Activated CD8-positive, alpha-beta T cell treated with anti-CD3 and anti-CD28 coated beads for 36 hours (primary cell): ENCODE measurements at regions not wholly inside any gene's neighbourhood (a gene's known extent, or its start where the extent isn't known, plus 50 kb on each side); places are given as distances from the start of the nearest gene placed in this dataset.

Experiments
- ATAC-seq: fragments of 200-7000 bp; cut with Tn5 transposase; one replicate; pipeline ENCODE4 v1.10.0; 2021; ENCODE audit warnings: mild to moderate bottlenecking, moderate library complexity
- CTCF ChIA-PET: fragments of 350-600 bp; sonication (Branson Sonifier 250); formaldehyde crosslinking; loops from one replicate; lab custom pipeline; 2021; ENCODE audit warnings: antibody characterized with exemption; lab: Charles Lee
- POLR2A ChIA-PET: fragments of 350-600 bp; sonication (Branson Sonifier 250); formaldehyde crosslinking; loops from one replicate; lab custom pipeline; 2021; ENCODE audit warnings: antibody characterized with exemption; lab: Charles Lee
- DNase-seq: peaks from one replicate; pipeline ENCODE4 v3.0.0-alpha.2; 2020
- H3K27ac Mint-ChIP-seq: one replicate; pipeline ENCODE4 v1.8.0; 2021; ENCODE audit warnings: mild to moderate bottlenecking, mixed read lengths
- H3K27me3 Mint-ChIP-seq: one replicate; pipeline ENCODE4 v1.8.0; 2021; ENCODE audit warnings: mixed read lengths
- H3K36me3 Mint-ChIP-seq: one replicate; pipeline ENCODE4 v1.8.0; 2021; ENCODE audit warnings: low read depth, mixed read lengths
- H3K4me1 Mint-ChIP-seq: one replicate; pipeline ENCODE4 v1.8.0; 2021; ENCODE audit warnings: low read depth, mixed read lengths
- H3K4me3 Mint-ChIP-seq: one replicate; pipeline ENCODE4 v1.8.0; 2021; ENCODE audit warnings: mild to moderate bottlenecking, moderate library complexity, mixed read lengths
- H3K9me3 Mint-ChIP-seq: one replicate; pipeline ENCODE4 v1.8.0; 2021; ENCODE audit warnings: mixed read lengths
- intact Hi-C: fragments of 100-400 bp; cut with micrococcal nuclease; formaldehyde crosslinking; loops from one replicate; pipeline ENCODE4 v1.10.0; 2022
- TF ChIP-seq, protein P1 (sequence below): fragments of 200-600 bp; IDR thresholded peaks from one replicate; pipeline ENCODE4 v1.8.0; 2022; ENCODE audit warnings: antibody characterized with exemption, mild to moderate bottlenecking

- DNase-seq (no peak), ATAC-seq (no peak)
- Mint-ChIP-seq H3K4me1 (peaks cover 3% of the 10 kb centered on the region), H3K4me3 (no peak overlapping the region), H3K27me3 (no peaks in the 10 kb centered on the region), H3K36me3 (peaks cover 2% of the 10 kb centered on the region), H3K9me3 (peaks cover 9% of the 10 kb centered on the region), H3K27ac (no peak overlapping the region)
- CTCF ChIA-PET, result interaction anchor here (1.1 kb wide), 1 partner anchor 185 kb away, joined by 3 read pairs; no protein-coding TSS in a partner anchor
- POLR2A ChIA-PET, result no interaction called here
- TF ChIP-seq, protein P1, sequence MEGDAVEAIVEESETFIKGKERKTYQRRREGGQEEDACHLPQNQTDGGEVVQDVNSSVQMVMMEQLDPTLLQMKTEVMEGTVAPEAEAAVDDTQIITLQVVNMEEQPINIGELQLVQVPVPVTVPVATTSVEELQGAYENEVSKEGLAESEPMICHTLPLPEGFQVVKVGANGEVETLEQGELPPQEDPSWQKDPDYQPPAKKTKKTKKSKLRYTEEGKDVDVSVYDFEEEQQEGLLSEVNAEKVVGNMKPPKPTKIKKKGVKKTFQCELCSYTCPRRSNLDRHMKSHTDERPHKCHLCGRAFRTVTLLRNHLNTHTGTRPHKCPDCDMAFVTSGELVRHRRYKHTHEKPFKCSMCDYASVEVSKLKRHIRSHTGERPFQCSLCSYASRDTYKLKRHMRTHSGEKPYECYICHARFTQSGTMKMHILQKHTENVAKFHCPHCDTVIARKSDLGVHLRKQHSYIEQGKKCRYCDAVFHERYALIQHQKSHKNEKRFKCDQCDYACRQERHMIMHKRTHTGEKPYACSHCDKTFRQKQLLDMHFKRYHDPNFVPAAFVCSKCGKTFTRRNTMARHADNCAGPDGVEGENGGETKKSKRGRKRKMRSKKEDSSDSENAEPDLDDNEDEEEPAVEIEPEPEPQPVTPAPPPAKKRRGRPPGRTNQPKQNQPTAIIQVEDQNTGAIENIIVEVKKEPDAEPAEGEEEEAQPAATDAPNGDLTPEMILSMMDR, result no peak
- intact Hi-C loops, result no loop called here
These were observed 113.1 kb upstream of the WDR75 start for GRCh38 chr2:189327879-189328847.

DNA sequence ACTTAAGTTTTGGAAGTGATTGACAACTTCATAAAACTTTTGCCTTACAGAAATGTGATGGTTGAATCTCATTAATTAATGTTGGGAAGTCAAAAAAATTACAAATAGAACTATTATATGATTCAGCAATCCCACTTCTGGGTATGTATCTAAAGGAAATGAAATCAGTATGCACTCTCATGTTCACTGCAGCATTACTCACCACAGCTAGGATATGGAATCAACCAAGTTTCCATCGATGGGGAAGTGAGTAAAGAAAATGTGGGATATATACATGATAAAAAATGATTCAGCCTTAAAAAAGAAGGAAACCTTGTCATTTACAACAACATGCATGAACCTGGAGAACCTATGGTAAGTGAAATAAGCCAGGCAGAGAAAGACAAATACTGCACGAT, 112.4 kb upstream of the WDR75 start:
- intact Hi-C loops, result no loop called here
- ChIA-PET CTCF (no interaction called here), POLR2A (no interaction called here)
- H3K27ac Mint-ChIP-seq, result no peak overlapping the region
- ATAC-seq (no peak), DNase-seq (no peak)
- no peaks in the 10 kb centered on the region for H3K27me3 Mint-ChIP-seq
- H3K4me3 Mint-ChIP-seq, result no peak overlapping the region
- H3K4me1 Mint-ChIP-seq, result peaks cover 3% of the 10 kb centered on the region
- TF ChIP-seq, protein P1, result no peak
- H3K36me3 Mint-ChIP-seq, result peaks cover 4% of the 10 kb centered on the region
- H3K9me3 Mint-ChIP-seq, result peaks cover 9% of the 10 kb centered on the region

DNA sequence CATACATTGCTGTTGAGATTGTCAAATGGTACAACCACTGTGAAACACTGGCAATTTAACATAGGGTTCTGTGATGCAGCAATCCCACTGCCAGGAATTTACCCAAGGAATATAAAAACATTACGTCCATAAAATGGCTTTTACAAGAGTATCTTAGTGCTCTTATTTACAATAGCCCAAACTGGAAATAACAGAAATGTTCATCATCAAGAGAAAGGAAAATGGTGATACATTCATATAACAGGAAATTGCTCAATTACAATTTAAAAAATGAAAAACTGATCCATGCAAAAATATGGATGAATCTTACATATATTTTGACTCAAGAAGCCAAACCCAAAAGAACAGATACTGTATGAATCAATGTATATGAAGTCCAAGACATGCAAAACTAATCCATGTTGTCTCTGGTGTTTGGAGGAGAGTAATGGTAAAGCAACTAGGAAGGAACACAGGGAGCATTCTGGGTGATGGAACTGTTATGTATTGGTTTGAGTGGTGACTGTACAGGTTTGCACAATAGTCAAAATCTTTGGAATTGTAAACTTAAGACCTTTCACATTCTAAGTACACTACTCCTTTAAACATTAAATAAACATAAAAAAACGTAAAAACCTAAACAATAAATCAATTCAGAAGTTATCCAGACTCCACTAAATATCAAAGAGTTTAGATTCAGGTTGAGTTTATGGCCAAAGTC, 104.8 kb upstream of the WDR75 start:
- H3K4me3 Mint-ChIP-seq, result no peak overlapping the region
- CTCF ChIA-PET, result no interaction called here
- H3K27ac Mint-ChIP-seq, result no peak overlapping the region
- TF ChIP-seq, protein P1, result no peak
- ATAC-seq (no peak), DNase-seq (no peak)
- H3K9me3 Mint-ChIP-seq, result peaks cover 19% of the 10 kb centered on the region
- intact Hi-C loops, result no loop called here
- no peaks in the 10 kb centered on the region for H3K4me1 Mint-ChIP-seq
- H3K27me3 Mint-ChIP-seq, result no peaks in the 10 kb centered on the region
- H3K36me3 Mint-ChIP-seq, result peaks cover 13% of the 10 kb centered on the region
- POLR2A ChIA-PET, result no interaction called here

GRCh38 chr2:189337656-189338055, 103.6 kb upstream of the WDR75 start:
- Mint-ChIP-seq H3K4me3 (no peak overlapping the region), H3K36me3 (peaks cover 13% of the 10 kb centered on the region), H3K4me1 (no peaks in the 10 kb centered on the region), H3K27ac (no peak overlapping the region), H3K9me3 (peaks cover 18% of the 10 kb centered on the region), H3K27me3 (no peaks in the 10 kb centered on the region)
- intact Hi-C loops, result no loop called here
- DNase-seq (no peak), ATAC-seq (no peak)
- POLR2A ChIA-PET, result no interaction called here
- CTCF ChIA-PET, result interaction anchor here (2.5 kb wide), 1 partner anchor 244 kb away, joined by 6 read pairs; no protein-coding TSS in a partner anchor
- TF ChIP-seq, protein P1, result no peak
